Motor neuron (in vitro differentiated cells): ENCODE measurements at regions not wholly inside any gene's neighbourhood (a gene's known extent, or its start where the extent isn't known, plus 50 kb on each side); places are given as distances from the start of the nearest gene placed in this dataset.

ENCODE experiments used
- ATAC-seq, 8 experiments: fragments of 200-7000 bp; cut with Tn5 transposase; replicated peaks in 6 of 8; 2 replicates each; pipeline ENCODE4 v1.8.0; 2021; ENCODE audit warnings: mild to moderate bottlenecking in 8 of 8, moderate library complexity in 8 of 8
- H3K27ac ChIP-seq, 2 donors: fragments of 250-450 bp; sonication (Bioruptor Pico); 2 replicates each; pipeline ENCODE4 v1.9.0; 2021; ENCODE audit warnings: antibody characterized with exemption in 2 of 2, mild to moderate bottlenecking in 2 of 2, moderate library complexity in 1 of 2
- H3K4me1 ChIP-seq, 2 donors: fragments of 250-450 bp; sonication (Bioruptor Pico); replicated peaks in 1 of 2; 2 replicates each; pipeline ENCODE4 v1.6.1; 2021; ENCODE audit warnings: antibody characterized with exemption in 2 of 2, mild to moderate bottlenecking in 2 of 2, moderate library complexity in 1 of 2
- H3K4me3 ChIP-seq, 5 donors: fragments of 250-450 bp; sonication (Bioruptor Pico); 2 replicates each; pipeline ENCODE4 v1.9.0; 2021; ENCODE audit warnings: antibody characterized with exemption in 5 of 5, mild to moderate bottlenecking in 5 of 5, moderate library complexity in 4 of 5
- WGBS, 10 experiments: fragments of 450-650 bp; shearing (Covaris generic); methylation state at CpG; one replicate each; pipeline ENCODE4 v1.0.0; 2022; 5-methylcytosine and 5-hydroxymethylcytosine counted together
- in situ Hi-C, 9 experiments: fragments of 400-800 bp; cut with MboI; loops; one replicate each; pipeline ENCODE4 v1.15.0; 2021; ENCODE audit warnings: low sequenced_read_pairs in 9 of 9, low pct_unique_long_range_greater_than_20kb in 2 of 9; ENCODE audit not compliant: unreplicated experiment in 9 of 9

DNA sequence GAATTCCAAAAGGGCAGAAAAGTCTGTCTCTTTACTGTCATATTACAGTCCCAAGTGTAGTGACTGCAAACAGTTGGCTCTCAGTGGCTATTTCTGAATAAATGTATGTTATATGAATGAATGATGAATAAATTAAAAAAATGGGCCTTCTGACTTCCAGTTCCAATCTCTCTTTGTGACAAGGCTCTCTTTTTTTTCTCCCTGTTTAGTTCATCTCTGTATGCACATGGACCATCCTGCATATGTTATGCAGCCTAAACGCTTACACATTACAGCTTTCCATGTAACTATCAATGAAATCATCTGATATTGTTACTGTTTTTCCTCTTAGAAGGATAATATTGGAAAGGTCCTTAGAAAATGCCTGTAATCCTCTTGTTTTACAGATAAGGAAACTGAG lies 363.0 kb downstream of the NUF2 start:
- WGBS, 10 experiments, result 38 to 100% (median 67%) methylated on average over 1 of the region's 1 CpG; no CpG with 5 or more reads in 2 of the 10 experiments
- Histone ChIP-seq H3K4me3 (no peak overlapping the region), H3K4me1 (no peaks in the 10 kb centered on the region), H3K27ac (no peak overlapping the region)
- peak in 1 of 8 experiments; percentile 63 for ATAC-seq
- in situ Hi-C loops, result no loop called here

DNA sequence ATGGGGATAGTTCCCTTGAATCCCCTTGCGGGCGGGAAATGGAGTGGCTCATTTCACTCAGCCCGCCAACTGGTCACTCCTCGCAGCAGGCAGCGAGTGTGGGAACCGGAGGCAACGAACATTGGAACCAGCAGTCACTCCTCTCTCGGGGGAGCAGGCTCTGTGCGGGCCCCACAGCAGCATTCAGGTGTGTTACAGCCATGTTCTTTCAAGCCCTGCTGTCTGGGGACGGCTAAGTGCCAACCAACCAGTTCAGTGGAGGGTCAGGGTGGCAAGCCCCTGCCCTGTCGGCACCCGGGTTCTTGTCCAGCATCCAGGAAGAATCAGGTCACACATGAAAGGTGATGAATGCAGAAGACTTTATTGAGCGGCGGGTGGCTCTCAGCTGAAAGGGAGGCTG lies 370.5 kb downstream of the NUF2 start:
- Histone ChIP-seq H3K4me3 (no peak overlapping the region), H3K27ac (no peak overlapping the region), H3K4me1 (peaks cover 0 to 3% of the 10 kb centered on the region in 2 donors)
- 68 to 97% (median 87%) methylated on average over 2 to 12 of the region's 14 CpGs; no CpG with 5 or more reads in 4 of the 10 experiments for WGBS, 10 experiments
- in situ Hi-C loops, result no loop called here
- ATAC-seq, result no peak

DNA sequence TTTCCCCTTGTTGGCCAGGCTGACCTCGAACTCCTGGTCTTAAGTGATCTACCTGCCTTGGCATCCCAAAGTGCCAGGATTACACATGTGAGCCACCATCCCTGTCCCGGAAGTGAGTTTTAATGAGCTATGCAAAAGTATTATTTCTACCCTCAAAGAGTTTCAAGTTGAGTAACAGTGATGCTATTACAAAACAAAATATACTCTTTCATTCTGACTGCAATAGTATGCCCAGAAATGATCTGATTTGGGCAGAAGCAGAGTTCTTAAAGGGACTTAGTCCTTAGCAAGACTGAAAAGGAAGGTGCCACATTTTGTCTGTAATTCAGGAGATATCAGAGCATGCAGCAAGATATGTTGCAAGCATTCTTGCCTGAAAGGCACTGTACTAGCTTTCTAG lies 375.4 kb downstream of the NUF2 start:
- H3K4me3 ChIP-seq, result no peak overlapping the region
- WGBS, 10 experiments, result 0 to 94% (median 55%) methylated on average over 1 to 2 of the region's 2 CpGs; no CpG with 5 or more reads in 2 of the 10 experiments

DNA sequence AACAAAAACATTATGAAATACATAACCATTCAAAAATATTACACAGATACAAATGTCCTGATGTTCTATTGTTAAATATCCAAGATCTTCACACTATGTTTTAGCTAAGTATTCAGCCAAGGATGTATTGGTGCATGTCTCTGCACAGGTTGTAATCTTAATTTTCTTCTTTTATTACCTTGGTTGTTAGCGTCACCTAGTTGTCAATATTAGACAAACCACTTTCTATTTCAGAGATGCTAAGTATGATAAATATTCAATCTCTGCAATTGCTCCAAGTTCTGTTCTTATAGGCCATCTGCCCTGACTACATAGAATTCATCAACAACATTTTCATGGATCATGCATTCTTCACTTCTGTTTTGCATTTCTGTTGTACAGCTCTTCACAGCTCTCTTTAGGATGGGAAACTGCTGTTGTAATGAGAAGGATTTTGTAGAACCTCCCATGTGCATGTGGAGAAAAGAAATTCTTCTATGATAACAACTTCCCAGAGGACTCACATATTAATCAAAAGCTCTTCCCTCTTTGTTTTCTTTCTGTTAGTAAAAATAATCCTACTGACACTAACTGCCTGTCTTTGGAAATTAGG lies 380.1 kb downstream of the NUF2 start:
- Histone ChIP-seq H3K4me3 (no peak overlapping the region), H3K27ac (no peak overlapping the region), H3K4me1 (peaks cover 0 to 5% of the 10 kb centered on the region in 2 donors)
- in situ Hi-C loops, result no loop called here
- peak in 3 of 8 experiments; percentile 58 to 77 (median 71) for ATAC-seq
- WGBS, 10 experiments, result 50 to 100% (median 92%) methylated on average over 1 of the region's 1 CpG; no CpG with 5 or more reads in 3 of the 10 experiments

More for the DNA sequence above, 375.4 kb downstream of the NUF2 start:
- ATAC-seq, result no peak
- in situ Hi-C loops, result no loop called here
- H3K27ac ChIP-seq, result no peak overlapping the region
- H3K4me1 ChIP-seq, result peaks cover 3 to 5% of the 10 kb centered on the region in 2 donors

DNA sequence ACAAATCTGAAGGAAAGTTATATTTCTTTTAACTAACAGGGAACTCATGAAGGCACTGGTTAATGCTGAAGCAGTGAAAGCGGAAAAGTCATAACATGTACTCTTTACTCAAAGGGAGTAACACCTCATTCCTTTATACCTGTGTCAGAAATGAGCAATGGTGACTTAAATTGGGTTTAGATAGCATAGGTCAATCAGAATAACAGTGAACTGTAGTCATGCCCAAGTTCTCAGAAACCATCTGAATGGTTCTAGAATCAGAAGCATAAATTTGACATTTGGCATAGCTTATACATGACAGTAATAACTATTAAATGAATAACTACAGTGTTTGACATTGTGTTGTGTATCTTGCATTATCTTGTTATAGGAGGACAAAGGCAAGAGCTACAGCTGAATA lies 382.0 kb downstream of the NUF2 start:
- no peak overlapping the region for H3K4me3 ChIP-seq
- no peak overlapping the region for H3K27ac ChIP-seq
- no peak for ATAC-seq
- in situ Hi-C loops, result no loop called here
- WGBS, 10 experiments, result 14 to 100% (median 100%) methylated on average over 1 of the region's 1 CpG
- H3K4me1 ChIP-seq, result peaks cover 0 to 5% of the 10 kb centered on the region in 2 donors

- Histone ChIP-seq H3K27ac (no peak overlapping the region), H3K4me3 (no peak overlapping the region), H3K4me1 (peaks cover 0 to 3% of the 10 kb centered on the region in 2 donors)
- 10 to 100% (median 94%) methylated on average over 1 of the region's 1 CpG; no CpG with 5 or more reads in 1 of the 10 experiments for WGBS, 10 experiments
- in situ Hi-C loops, result no loop called here
- ATAC-seq, result no peak
Measured at GRCh38 chr1:163706915-163707314, 385.2 kb downstream of the NUF2 start.

DNA sequence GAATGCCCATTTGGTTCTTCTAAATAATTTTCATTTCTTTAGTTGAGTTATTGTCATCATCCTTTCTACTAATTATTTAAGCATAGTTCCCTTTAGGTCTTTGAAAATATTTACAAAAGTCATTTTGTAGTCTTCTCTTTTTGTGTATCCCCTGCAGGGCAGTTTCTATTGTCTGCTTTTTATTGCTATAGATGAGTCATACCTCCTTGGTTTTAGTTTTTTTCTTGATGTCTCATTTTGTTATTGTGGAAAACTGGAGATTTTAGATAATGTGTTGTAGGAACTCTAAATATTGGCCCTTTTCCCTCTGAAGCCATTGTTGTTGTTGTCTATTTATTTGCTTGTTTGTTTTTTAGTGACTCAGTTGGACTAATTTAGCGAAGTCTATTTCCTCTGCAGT lies 387.9 kb downstream of the NUF2 start:
- ATAC-seq, result no peak
- Histone ChIP-seq H3K27ac (no peak overlapping the region), H3K4me3 (no peak overlapping the region), H3K4me1 (no peaks in the 10 kb centered on the region)
- in situ Hi-C loops, result no loop called here
- 46 to 100% (median 85%) methylated on average over 1 of the region's 1 CpG for WGBS, 10 experiments

- Histone ChIP-seq H3K4me1 (no peaks in the 10 kb centered on the region), H3K27ac (no peak overlapping the region), H3K4me3 (no peak overlapping the region)
- no peak for ATAC-seq
- WGBS, 10 experiments, result 57 to 100% (median 92%) methylated on average over 1 to 3 of the region's 3 CpGs; no CpG with 5 or more reads in 1 of the 10 experiments
- in situ Hi-C loops, result no loop called here
Measured at GRCh38 chr1:163712321-163712720, 390.6 kb downstream of the NUF2 start.

DNA sequence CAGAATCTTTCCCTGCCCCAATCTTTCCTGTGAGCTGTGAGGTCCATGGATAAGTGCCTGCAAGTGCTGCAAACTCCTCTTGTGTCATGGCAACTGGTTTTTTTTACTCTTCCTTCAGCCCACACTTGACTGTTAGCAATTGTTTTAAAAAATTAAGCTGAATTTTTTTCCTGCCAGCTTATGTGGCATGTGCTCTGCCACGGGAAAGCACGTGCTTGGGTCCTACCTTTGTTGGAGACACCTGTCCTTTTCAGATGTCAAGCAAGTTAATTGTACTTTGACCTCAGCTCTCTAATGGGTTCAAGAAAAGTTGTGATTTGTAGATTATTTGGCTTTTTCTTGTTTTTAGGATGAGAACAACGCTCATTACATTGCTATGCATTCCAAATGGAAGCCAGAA lies 398.5 kb downstream of the NUF2 start:
- no peak overlapping the region for H3K27ac ChIP-seq
- in situ Hi-C loops, result no loop called here
- no peak for ATAC-seq
- 17 to 96% (median 80%) methylated on average over 1 to 3 of the region's 3 CpGs for WGBS, 10 experiments
- H3K4me1 ChIP-seq, result no peaks in the 10 kb centered on the region
- no peak overlapping the region for H3K4me3 ChIP-seq

- ATAC-seq, result no peak
Measured at GRCh38 chr1:163725551-163725950, 403.8 kb downstream of the NUF2 start.

DNA sequence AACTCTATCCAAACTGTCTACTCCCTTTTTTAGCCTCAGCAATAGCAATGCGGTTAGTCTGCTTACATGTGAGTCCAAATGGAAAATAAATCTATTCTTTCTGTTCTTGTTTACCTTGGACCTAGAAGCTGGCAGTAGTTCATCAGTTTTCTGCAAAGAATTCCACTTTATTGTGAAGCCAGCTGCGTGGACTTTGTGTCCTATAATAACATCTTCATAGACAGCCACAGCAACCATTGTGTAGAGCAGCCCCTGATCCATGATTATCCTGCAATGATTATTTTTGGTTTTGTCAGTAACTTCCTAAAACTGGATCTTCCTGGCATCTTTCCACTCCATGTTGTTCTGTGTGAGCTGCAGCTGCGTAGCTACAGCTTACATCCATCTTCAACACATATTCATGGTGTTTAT lies 408.7 kb downstream of the NUF2 start:
- no peak overlapping the region for H3K4me3 ChIP-seq
- peak in 4 of 8 experiments; percentile 23 to 92 (median 34) for ATAC-seq
- no peak overlapping the region for H3K27ac ChIP-seq
- H3K4me1 ChIP-seq, result no peaks in the 10 kb centered on the region
- in situ Hi-C loops, result no loop called here
- 30 to 100% (median 80%) methylated on average over 1 to 3 of the region's 3 CpGs; no CpG with 5 or more reads in 1 of the 10 experiments for WGBS, 10 experiments

More at GRCh38 chr1:163725551-163725950, 403.8 kb downstream of the NUF2 start:
- no peak overlapping the region for H3K4me3 ChIP-seq
- in situ Hi-C loops, result no loop called here
- H3K4me1 ChIP-seq, result no peaks in the 10 kb centered on the region
- no peak overlapping the region for H3K27ac ChIP-seq

- no peak overlapping the region for H3K4me3 ChIP-seq
- ATAC-seq, result no peak
- WGBS, 10 experiments, result 0 to 100% (median 79%) methylated on average over 1 to 2 of the region's 2 CpGs
- no peaks in the 10 kb centered on the region for H3K4me1 ChIP-seq
- in situ Hi-C loops, result no loop called here
- H3K27ac ChIP-seq, result no peak overlapping the region
Measured at GRCh38 chr1:163737261-163737660, 415.5 kb downstream of the NUF2 start.

- 0 to 100% (median 72%) methylated on average over 1 to 2 of the region's 2 CpGs; no CpG with 5 or more reads in 2 of the 10 experiments for WGBS, 10 experiments
- in situ Hi-C loops, result no loop called here
- H3K4me3 ChIP-seq, result no peak overlapping the region
- no peak overlapping the region for H3K27ac ChIP-seq
- peaks cover 8 to 9% of the 10 kb centered on the region in 2 donors for H3K4me1 ChIP-seq
- ATAC-seq, result no peak
Measured at GRCh38 chr1:163744301-163744887, 422.6 kb downstream of the NUF2 start.

GRCh38 chr1:163745204-163745603 lies 423.4 kb downstream of the NUF2 start:
- H3K4me3 ChIP-seq, result no peak overlapping the region
- peaks cover 8 to 9% of the 10 kb centered on the region in 2 donors for H3K4me1 ChIP-seq
- no peak for ATAC-seq
- 71 to 100% (median 82%) methylated on average over 1 of the region's 2 CpGs; no CpG with 5 or more reads in 6 of the 10 experiments for WGBS, 10 experiments
- H3K27ac ChIP-seq, result no peak overlapping the region
- in situ Hi-C loops, result no loop called here
